Liver (tissue), 3 donors: ENCODE measurements at regions not wholly inside any gene's neighbourhood (a gene's known extent, or its start where the extent isn't known, plus 50 kb on each side); places are given as distances from the start of the nearest gene placed in this dataset.

Experiments
- EGR1 ChIP-seq, 2 donors: IDR thresholded peaks; 2 replicates each; pipeline ENCODE4 v1.6.1; 2016 to 2018; ENCODE audit warnings: antibody characterized with exemption in 2 of 2, low read depth in 2 of 2
- FOXA1 ChIP-seq: IDR thresholded peaks from 2 replicates; pipeline ENCODE4 v1.6.1; 2016; ENCODE audit warnings: antibody characterized with exemption
- GABPA ChIP-seq, 2 donors: IDR thresholded peaks in 1 of 2; conservative IDR thresholded peaks in 1 of 2; 2 replicates each; pipeline ENCODE4 v1.6.1; 2016; ENCODE audit warnings: antibody characterized with exemption in 2 of 2, mild to moderate bottlenecking in 1 of 2, moderate library complexity in 1 of 2
- RAD21 ChIP-seq, 2 donors: IDR thresholded peaks; 2 replicates each; pipeline ENCODE4 v1.6.1; 2016; ENCODE audit warnings: antibody characterized with exemption in 2 of 2, mild to moderate bottlenecking in 2 of 2
- RXRA ChIP-seq, 2 donors: IDR thresholded peaks; 2 replicates each; pipeline ENCODE4 v1.6.1; 2017 to 2018; ENCODE audit warnings: antibody characterized with exemption in 2 of 2, mild to moderate bottlenecking in 1 of 2
- SP1 ChIP-seq: IDR thresholded peaks from 2 replicates; pipeline ENCODE4 v1.6.1; 2018; ENCODE audit warnings: antibody characterized with exemption, mild to moderate bottlenecking
- YY1 ChIP-seq: IDR thresholded peaks from 2 replicates; pipeline ENCODE4 v1.6.1; 2016; ENCODE audit warnings: antibody characterized with exemption, mild to moderate bottlenecking
- TF ChIP-seq, protein P1 (sequence below): fragments of 150-350 bp; IDR thresholded peaks from 2 replicates; pipeline ENCODE4 v1.5.1; 2017; ENCODE audit warnings: improper control_type of control experiment, low read depth, low read length; ENCODE audit not compliant: missing input control
- TF ChIP-seq, protein P2 (sequence below): IDR thresholded peaks from 2 replicates; pipeline ENCODE4 v1.6.1; 2016; ENCODE audit warnings: antibody characterized with exemption, mild to moderate bottlenecking
- TF ChIP-seq, protein P3 (sequence below): IDR thresholded peaks from 2 replicates; pipeline ENCODE4 v1.6.1; 2016; ENCODE audit warnings: antibody characterized with exemption
- donor health status: healthy.
- donor health status: healthy.

DNA sequence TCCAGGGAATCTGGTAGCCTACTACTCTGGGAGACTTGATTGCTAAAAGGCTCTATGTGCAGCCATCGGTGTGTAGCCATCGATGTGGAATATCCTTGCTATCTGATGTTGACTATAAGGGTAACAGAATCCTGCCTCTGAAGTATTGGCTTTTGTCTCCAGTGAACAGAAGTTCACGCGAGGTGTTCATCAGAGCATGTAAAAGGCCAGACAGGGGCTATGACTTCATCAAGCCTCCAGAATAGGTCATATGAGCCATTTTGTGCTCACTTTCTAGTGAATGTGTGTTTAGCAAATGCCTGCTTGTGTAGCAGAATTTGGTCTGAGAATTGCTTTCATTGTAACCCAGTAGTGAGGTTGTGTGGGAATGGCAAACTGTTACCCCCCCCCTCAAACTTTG is 66.8 kb upstream of the RAD23B start:
- TF ChIP-seq YY1, result no peak
- TF ChIP-seq, protein P1, sequence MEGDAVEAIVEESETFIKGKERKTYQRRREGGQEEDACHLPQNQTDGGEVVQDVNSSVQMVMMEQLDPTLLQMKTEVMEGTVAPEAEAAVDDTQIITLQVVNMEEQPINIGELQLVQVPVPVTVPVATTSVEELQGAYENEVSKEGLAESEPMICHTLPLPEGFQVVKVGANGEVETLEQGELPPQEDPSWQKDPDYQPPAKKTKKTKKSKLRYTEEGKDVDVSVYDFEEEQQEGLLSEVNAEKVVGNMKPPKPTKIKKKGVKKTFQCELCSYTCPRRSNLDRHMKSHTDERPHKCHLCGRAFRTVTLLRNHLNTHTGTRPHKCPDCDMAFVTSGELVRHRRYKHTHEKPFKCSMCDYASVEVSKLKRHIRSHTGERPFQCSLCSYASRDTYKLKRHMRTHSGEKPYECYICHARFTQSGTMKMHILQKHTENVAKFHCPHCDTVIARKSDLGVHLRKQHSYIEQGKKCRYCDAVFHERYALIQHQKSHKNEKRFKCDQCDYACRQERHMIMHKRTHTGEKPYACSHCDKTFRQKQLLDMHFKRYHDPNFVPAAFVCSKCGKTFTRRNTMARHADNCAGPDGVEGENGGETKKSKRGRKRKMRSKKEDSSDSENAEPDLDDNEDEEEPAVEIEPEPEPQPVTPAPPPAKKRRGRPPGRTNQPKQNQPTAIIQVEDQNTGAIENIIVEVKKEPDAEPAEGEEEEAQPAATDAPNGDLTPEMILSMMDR, result no peak
- TF ChIP-seq SP1, result no peak
- no peak for TF ChIP-seq RXRA (IDR thresholded peaks at IDR 0.05)
- TF ChIP-seq, protein P2, sequence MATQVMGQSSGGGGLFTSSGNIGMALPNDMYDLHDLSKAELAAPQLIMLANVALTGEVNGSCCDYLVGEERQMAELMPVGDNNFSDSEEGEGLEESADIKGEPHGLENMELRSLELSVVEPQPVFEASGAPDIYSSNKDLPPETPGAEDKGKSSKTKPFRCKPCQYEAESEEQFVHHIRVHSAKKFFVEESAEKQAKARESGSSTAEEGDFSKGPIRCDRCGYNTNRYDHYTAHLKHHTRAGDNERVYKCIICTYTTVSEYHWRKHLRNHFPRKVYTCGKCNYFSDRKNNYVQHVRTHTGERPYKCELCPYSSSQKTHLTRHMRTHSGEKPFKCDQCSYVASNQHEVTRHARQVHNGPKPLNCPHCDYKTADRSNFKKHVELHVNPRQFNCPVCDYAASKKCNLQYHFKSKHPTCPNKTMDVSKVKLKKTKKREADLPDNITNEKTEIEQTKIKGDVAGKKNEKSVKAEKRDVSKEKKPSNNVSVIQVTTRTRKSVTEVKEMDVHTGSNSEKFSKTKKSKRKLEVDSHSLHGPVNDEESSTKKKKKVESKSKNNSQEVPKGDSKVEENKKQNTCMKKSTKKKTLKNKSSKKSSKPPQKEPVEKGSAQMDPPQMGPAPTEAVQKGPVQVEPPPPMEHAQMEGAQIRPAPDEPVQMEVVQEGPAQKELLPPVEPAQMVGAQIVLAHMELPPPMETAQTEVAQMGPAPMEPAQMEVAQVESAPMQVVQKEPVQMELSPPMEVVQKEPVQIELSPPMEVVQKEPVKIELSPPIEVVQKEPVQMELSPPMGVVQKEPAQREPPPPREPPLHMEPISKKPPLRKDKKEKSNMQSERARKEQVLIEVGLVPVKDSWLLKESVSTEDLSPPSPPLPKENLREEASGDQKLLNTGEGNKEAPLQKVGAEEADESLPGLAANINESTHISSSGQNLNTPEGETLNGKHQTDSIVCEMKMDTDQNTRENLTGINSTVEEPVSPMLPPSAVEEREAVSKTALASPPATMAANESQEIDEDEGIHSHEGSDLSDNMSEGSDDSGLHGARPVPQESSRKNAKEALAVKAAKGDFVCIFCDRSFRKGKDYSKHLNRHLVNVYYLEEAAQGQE, result no peak
- TF ChIP-seq FOXA1, result no peak
- TF ChIP-seq, protein P3, sequence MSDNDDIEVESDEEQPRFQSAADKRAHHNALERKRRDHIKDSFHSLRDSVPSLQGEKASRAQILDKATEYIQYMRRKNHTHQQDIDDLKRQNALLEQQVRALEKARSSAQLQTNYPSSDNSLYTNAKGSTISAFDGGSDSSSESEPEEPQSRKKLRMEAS, result no peak
- no peak for TF ChIP-seq GABPA (IDR thresholded peaks at IDR 0.05 in 1 of 2, conservative IDR thresholded peaks at IDR 0.05 in 1 of 2)
- no peak for TF ChIP-seq RAD21 (IDR thresholded peaks at IDR 0.05)
- TF ChIP-seq EGR1 (IDR thresholded peaks at IDR 0.05; ENCODE audit: low read depth in 2 of 2), result no peak
